GM18861 (cell line): ENCODE measurements at regions not wholly inside any gene's neighbourhood (a gene's known extent, or its start where the extent isn't known, plus 50 kb on each side); places are given as distances from the start of the nearest gene placed in this dataset.

Source experiments
- ATAC-seq: cut with Tn5 transposase; IDR thresholded peaks from one replicate; pipeline ENCODE4 v1.9.1; 2021; ENCODE audit not compliant: unreplicated experiment

DNA sequence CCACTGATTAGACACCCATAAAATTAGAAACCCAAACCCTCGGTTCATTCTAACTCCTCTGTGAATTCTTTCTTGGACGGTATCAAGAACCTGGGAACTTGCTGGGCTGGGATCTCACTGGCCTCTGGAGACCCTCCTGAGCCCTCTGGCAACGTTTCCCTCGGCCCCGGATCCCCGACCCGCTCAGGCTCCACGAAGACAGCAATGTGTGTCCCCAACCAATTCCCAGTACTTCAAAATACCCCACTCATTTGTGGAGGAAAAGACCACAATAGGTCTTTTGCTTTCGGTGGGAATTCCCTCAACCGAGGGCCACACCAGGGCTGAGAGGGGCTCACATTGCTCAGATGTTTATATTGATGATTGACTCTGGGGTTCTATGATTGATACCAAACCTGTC lies 117.9 kb upstream of the PRR20G start:
- ATAC-seq, result no peak

DNA sequence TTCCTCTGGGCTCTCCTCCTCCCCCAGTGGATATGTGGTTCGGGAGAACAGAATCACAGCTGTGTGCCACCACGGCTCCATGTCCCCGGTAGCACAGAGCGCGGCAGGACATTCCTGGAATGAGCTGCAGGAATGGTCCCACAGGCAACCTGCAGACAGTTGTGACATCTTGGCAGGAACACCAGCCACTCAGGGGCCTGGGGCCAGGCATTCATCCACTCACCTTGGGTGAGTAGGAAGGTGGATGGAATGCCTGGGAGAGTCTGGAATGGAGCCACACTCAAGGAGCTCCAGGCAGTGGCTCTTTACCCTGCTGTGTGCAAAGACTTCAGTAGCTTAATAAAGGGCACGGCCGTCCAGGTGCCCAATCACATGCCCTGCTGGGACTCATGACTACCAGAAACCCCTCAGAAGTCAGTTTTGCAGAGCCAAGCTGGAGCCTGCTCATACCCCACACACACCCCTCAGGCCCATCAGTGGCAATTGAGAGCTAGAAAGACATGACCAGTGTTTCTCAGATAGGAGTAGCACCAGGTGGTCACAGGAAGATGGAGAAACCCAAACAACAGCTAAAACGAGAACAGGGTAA lies 117.3 kb upstream of the PRR20G start:
- ATAC-seq, result no peak

DNA sequence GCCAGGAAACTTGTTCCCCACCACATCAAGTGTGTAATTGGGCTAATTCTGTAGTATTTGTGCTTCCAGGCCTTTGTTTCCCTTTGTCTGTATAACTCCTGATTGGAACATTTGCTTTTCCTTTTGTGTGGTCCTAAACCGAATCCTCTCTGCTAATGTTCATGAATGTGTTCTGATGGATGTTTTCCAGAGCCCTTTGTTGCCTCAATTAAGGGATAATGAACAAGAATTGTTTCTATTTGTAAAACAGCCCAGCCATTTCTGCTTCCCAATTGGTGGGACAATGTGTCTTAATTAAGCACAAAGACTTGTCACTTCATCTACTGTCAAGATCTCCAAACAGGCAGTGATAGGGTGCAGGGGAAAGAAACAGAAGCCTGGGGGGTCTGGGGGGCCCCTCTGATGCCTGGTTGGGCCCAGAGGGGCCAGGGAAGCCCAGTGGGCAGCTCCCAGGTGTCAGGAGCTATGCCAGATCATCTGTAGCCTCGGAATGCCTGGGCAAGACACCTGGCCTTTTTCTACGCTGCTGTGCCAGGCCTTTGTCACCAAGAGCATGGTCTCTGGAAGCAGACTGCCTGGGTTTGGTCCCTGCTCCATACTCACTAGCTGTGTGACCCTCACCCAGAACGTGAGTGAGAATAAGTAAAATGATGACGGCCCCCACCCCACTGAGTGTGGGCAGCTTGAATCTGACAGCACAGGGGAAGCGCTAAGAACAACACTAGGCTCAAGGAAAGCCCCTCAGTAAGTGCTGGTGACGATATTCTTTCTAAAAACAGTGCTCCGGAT lies 116.6 kb upstream of the PRR20G start:
- no peak for ATAC-seq

DNA sequence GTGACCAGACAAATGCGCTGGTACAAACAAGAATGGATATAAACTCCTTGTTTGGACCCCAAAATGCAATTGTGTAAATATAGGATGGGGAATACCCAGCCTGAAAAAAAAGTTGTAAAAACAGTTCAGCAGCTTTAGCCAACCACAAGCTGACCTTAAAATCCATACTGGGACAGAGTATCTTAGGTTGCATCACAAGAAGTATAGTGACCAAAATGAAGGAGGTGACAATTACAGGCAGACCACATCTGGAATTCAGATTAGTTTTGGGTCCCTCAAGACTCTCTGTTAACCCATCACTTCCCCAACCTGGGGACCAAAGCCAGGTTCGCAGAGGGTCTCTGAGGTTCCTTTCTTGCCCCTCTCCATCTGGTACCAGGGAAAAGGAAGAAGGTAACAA lies 115.9 kb upstream of the PRR20G start:
- ATAC-seq, result no peak

DNA sequence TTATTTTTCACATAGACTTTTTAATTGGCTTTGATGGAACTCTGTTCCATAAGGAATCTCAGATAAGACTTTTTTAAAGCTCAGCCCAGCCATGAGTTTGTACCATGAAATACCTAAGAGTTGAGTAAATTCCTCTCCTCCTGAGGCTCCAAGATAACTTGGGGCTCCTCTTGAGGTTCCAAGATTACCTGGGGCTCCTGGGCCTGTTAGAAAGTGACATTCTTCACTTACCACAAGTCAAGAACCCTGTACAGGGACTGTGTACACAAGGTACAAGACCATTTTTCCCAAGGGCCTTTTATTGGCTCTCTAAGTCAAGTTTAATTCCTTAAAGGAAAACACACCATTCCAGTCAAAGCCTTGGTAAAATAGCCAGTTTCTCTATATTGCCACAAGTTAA lies 111.3 kb upstream of the PRR20G start:
- no peak for ATAC-seq

DNA sequence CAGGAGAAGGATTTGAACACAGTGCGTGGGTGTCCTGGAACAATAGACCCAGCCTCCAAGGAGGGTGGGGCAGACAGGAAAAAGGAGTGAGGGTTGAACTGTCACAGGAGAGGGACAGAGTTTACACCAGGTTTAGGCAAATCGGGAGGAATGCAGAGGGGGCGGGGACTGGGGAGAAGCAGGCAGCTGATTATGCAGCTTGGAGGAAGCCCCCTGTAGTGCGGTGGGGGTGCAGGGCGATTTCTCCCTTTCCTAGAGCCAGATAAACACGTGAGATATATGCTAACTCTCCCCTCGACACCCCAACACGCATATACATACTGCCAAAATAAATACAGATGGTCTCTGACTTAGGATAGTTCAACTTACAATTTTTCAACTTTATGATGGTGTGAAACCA lies 108.6 kb upstream of the PRR20G start:
- ATAC-seq, result no peak

DNA sequence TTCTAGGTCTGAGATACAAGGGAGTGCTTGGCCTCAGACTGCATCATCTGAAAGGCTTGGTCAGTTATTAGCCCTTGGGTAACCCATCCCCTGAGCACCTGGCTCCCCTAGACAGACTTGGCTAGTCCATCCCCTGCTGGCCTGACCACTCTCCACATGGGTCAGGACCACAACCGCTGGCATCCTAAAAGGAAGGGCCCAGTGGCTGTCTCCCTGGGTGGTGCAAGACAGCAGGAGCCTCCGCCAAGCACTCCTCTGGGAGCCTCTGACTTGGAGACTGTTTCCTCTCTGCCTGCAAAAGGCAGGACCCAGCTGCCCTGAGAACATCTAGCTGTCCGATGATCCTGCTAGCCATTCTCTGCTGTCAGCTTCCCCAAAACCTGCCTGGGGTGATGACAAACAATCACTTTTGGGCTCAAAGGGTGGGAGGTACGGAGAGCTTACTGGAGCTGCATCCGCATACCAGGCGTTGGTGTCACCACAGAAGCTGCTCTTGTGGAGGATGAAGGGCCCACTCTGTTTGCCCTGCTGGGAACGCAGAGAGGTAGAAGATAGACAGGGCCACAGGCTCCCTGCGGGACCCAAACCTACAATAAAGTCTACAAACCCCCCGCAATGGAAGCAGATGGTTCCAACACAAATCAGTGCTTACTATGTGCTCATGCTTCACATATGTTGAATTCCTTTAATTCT lies 108.0 kb upstream of the PRR20G start:
- no peak for ATAC-seq

DNA sequence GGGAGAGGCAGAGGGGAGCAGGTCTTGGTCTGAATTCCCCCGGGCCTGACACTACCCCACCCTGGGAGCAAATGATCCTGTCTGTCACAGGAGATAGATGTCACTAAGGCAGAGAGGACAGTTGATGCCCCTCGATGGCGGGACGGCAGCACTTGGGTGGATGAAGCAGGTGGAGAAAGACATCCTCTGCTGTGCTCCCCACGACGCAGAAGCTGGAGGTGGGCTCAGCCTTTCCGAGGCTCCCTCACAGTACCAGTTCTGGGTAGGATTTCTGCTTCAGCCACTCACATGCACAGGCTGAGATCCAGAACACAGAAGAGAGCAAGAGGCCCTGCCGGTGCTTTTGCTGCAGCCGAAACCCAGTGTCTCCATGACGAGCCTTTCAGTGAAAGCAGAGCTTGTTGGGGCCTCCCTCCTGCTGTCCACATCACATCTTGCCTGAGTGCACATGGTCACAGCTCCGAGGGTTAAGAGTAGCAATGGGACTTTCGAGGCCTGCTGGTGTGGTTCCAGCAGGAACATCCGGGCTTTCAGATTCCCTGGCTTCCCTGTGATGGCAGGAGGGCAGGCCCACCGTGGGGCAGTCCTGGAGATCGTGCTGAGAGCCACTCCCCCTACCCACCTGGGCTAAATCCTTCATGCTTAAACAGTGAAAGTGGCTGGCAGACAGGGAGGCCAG lies 107.3 kb upstream of the PRR20G start:
- ATAC-seq, result no peak

DNA sequence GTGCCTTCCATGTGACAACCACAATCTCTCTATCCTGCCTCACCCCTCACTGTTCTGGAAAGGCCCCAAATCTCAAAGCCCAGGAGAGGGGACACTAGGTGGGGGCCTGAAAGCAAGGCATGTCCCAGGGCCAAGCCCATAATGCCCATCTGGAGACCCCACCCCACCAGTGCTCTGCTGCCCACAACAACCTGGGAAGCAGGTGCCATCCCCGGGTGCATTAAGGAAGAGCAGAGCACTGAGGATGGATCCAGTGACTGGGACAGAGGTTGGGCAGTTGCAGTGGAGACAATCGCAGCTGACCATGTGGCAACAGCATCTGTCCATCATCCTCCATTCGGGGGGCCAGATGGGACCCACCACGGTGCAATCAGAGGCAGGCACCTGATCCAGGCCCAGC lies 106.2 kb upstream of the PRR20G start:
- no peak for ATAC-seq

DNA sequence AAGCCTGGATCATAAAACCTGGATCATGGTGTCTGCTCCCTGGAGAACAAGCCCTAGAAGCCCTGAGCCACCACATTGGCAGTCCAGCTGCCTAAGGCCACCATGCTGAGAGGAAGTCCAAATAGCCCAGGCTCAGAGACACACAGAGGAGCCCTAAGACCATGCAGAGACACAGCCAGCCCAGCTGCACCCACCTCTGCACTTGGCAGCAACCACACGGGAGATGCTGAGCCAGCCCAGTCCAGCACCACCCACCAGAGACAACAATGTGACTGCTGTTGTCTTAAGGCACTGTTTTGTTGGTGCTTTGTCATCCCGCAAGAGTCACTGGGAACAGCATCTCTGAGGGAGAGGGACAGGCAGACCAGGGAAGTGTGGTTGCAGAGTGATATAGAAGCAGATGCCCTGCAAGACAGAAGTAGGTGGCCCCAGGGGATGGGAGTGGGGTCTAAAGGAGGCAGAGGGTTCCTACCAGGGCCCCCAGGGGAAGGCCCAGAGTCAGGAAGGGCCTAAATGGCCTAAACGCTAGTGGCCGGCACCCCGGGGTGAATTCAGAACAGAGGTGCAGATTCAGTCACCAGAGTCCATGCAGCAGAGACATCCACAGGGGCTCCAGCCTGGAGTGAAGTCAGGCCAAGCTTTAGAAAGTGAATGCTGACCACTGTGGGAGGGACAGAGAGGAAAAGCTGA lies 105.4 kb upstream of the PRR20G start:
- ATAC-seq, result no peak

DNA sequence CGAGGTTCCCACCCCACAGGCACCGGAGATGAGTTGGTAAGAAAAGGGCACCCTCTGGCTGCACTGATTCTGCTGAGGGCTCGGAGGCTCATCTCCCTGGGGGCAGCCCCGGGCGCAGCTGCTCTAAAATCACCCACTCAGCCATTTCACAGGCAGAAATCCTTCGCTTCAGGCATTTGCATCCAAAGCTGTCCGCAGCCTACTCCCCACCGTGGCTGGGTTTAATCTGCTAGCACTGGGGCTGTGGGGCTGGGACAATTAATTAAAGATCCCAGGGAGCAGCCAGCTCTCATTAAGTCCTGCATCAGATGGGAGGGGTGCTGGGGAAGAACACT lies 104.3 kb upstream of the PRR20G start:
- no peak for ATAC-seq

DNA sequence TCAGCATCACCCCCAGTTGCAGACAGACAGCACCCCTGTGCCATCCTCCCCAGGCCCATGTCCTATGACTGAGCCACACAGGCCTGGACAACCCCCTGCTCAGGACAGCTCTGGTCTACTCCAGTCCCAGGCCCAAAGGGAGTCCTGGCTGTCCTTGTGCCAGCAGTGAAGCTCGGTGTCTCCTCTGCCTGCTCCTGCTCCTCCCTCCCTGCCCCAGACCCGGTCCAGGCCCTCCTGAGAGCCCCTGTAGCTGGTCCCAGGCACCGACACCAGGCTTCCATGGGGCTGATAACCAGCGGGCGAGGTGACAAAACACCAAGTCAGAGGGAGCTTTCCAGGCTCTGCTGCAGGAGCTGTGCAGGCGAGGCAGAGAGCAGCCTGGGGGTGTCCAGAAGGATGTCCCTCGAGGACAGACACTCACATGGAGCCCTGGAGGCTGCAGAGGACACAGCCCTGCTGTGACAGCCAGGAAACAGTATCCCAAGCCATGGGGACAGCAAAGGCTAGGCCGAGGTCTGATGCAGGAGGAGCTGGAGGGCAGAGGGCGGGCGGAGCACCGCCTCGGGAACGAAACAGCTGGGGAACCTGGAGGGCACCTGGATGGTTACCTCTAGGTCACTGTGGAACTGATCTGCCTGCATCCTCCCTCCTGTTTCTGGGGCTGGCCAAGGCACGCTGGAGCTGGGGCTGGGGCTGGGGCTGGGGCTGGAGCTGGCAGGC lies 103.8 kb upstream of the PRR20G start:
- no peak for ATAC-seq

DNA sequence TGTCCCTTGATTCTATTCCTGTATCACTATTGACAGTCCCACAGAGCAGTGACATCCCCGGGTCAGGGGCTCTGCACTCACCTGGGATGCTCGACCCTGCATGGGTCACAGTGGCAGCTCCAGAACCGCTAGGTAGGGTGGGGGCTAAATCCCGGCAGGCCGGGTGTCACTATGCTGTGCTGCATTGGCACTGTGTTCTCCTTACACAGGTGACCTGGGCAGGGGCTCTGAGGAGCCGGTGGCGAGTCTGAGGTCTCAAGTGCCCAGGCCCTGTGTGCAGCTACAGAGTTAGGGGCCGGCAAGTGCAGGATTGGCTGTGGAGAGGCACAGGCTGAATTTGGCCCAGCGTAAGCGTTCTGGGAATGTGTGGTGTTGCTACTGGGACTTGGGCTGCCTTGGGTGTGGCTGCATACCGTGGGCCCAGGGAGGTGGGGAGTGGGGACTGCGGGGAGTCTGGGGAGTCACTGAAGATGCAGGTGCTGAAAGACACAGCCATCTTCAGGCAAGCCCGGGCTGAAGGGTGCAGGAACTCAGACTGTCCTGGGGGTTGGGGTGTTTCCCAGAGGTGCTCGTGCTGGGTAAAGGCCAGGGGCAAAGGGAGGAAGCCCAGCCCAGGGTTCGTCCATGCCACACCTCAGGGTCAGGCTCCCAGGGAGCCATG lies 102.6 kb upstream of the PRR20G start:
- ATAC-seq, result no peak

DNA sequence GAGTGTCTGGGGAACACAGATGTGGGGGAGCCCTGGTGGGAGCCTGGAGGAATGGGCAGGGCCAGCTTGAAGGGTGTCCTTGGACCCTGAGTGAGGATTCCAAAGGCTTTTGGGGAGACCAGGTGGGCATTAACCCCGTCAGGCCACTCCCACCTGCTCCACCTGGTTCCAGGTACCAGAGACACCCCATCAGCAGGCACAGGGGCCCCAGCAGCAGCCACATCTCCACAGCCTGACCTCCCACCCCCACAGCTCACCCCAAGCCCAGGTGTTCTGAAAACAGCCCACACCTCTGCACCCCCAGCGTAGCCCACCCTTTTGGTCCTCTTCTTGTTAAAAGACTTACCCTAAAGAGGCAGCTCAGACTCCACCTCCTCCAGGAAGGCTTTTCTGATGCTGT lies 102.1 kb upstream of the PRR20G start:
- ATAC-seq, result no peak

DNA sequence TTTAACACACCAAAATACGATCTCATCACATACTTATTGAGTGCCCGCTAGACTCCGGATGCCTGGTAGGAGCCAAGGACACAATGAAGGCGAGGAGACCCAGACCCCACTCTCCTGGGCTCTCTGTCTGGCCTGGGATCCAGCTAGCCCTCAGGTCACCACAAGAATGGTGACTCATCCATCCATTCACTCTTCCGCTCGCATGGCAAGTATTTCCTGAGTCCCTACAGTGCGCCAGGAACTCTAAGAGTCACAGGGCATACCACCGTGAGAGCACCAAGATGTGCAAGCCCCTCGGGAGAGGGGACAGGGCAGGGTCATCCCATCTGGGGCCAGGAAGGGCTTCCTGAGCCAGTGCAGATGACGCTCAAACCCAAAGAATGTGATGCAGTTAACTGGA lies 101.6 kb upstream of the PRR20G start:
- ATAC-seq, result no peak

DNA sequence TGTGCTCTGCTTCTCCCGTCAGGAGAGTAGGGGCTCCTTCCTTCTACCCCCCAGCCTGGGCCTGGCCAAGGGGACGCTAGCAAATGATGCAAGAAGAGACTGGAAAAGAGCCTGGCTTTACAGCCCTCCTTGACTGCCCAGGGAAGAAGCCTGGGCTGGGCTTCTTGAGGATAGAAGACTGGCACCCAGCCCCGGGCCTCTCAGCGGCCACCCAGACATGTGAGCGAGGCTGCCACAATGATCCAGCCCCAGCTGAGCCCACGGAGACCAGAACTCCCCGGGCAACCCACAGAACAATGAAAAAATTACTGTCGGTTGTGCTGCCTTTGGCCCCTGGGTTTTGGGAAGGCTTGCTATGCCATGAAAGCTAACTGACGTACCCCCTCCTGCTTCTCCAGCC lies 100.6 kb upstream of the PRR20G start:
- no peak for ATAC-seq

DNA sequence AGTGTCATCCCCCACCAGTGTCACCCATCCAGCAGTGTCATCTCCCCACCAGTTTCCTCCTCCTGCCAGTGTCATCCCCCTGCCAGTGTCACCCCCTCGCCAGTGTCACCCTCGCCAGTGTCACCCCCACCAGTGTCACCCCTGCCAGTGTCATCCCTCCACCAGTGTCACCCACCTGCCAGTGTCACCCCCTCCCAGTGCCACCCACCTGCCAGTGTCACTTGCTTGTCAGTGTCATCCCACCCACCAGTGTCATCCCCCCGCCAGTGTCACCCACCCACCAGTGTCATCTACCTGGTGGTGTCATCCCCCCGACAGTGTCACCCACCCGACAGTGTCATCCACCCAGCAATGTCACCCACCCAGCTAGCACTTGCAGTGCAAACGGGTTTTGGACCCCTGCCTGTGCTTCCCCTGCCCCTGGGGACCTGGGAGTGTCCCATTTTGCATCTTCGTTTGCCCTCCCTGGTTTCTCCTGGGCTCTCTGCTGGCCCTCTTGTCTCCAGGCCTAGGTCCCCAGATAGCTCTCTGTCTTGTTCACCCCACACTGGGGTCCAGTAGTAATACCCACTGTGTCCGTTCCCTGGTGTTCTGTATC lies 99.8 kb upstream of the PRR20G start:
- ATAC-seq, result no peak

DNA sequence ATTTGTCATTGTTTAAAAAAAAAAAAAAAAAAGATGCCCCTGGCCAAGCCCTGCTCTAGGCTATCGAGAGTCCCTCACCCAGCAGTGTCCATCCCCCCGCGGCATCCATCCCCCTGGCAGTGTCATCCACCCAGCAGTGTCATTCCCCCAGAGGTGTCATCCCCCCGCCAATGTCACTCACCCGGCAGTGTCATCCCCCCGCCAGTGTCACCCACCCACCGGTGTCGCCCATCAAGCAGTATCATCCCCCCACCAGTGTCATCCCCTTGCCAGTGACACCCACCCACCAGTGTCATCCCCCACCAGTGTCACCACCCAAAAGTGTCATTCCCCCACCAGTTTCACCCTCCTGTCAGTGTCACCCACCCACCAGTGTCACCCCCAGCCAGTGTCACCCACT lies 99.3 kb upstream of the PRR20G start:
- ATAC-seq, result no peak

DNA sequence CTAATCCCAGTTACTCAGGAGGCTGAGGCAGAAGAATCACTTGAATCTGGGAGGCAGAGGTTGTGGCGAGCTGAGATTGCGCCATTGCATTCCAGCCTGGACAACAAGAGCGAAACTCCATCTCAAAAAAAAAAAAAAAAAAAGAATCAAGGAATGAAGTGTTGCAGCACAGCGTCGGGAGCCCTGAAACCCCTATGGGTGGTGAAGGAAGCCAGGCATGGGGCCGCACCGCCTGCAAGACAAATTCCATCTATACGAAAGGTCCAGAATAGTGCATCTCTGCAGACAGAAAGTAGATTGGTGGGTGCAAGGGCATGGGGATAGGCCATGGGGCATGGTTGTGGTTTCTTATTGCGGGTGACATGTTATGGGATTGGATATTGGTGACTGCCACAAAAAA lies 98.6 kb upstream of the PRR20G start:
- no peak for ATAC-seq

DNA sequence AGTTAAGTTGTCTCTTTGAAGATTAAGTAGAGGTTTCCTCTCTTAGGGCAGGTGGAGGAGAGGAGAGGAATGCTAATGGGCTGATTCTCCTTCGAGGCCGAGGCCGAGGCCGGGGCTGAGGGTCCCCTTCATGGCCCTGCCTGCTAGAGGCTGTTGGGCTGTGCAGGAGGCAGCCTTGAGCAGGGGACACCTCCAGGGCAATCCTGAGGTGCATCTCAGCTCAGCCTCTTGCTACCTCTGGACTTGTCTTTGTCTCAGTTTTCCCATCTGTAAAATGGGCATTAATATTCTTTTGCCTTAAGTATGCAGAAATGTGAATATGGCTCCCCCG lies 97.7 kb upstream of the PRR20G start:
- ATAC-seq, result no peak
